GM10266 (cell line): ENCODE measurements at regions not wholly inside any gene's neighbourhood (a gene's known extent, or its start where the extent isn't known, plus 50 kb on each side); places are given as distances from the start of the nearest gene placed in this dataset.
"Not testable (repeated sequence)": the region's sequence is repeated elsewhere in the genome, so short reads cannot be mapped to it uniquely, and the experiment has no call there.

Experiments used
- DNase-seq: peaks from one replicate; pipeline ENCODE4 v3.0.0; 2012; ENCODE audit errors: extremely low spot score
- TF ChIP-seq, protein P1 (sequence below): IDR thresholded peaks from 2 replicates; pipeline ENCODE4 v1.5.1; 2012; ENCODE audit warnings: mild to moderate bottlenecking, low read depth; ENCODE audit not compliant: control insufficient read depth, insufficient read depth; ENCODE audit errors: missing control alignments

- no peak for DNase-seq
These were observed 213.9 kb upstream of the FBXL7 start for GRCh38 chr5:15285901-15286583.

GRCh38 chr5:15284706-15285105, 215.3 kb upstream of the FBXL7 start:
- TF ChIP-seq, protein P1, sequence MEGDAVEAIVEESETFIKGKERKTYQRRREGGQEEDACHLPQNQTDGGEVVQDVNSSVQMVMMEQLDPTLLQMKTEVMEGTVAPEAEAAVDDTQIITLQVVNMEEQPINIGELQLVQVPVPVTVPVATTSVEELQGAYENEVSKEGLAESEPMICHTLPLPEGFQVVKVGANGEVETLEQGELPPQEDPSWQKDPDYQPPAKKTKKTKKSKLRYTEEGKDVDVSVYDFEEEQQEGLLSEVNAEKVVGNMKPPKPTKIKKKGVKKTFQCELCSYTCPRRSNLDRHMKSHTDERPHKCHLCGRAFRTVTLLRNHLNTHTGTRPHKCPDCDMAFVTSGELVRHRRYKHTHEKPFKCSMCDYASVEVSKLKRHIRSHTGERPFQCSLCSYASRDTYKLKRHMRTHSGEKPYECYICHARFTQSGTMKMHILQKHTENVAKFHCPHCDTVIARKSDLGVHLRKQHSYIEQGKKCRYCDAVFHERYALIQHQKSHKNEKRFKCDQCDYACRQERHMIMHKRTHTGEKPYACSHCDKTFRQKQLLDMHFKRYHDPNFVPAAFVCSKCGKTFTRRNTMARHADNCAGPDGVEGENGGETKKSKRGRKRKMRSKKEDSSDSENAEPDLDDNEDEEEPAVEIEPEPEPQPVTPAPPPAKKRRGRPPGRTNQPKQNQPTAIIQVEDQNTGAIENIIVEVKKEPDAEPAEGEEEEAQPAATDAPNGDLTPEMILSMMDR = no peak
- no peak for DNase-seq

More at GRCh38 chr5:15285901-15286583, 213.9 kb upstream of the FBXL7 start:
- TF ChIP-seq, protein P1 = no peak

- TF ChIP-seq, protein P1 = no peak
- no peak for DNase-seq
These were observed 216.9 kb upstream of the FBXL7 start for GRCh38 chr5:15283076-15283475.

DNA sequence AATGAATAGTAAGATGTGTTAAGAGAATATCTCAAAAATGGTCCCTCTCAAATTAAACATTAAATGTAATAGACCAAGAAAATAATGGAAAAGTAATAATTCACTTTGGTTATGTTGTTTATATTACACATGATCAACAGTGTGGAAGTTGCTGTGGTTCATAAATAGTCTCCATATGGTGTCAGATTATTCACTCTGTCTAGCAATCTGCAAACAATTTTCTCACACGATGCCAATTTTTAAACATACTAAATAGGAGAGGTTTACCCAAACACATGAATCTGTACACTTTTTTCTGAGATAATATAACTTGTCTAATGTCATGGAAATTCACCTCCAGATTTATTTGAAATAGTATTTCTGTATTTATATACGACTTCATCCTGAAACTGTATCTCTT, 217.4 kb upstream of the FBXL7 start:
- TF ChIP-seq, protein P1 = no peak

GRCh38 chr5:15271596-15271995, 228.4 kb upstream of the FBXL7 start:
- DNase-seq = not testable (repeated sequence)

More for the DNA sequence above, 217.4 kb upstream of the FBXL7 start:
- no peak for DNase-seq

- TF ChIP-seq, protein P1 = no peak
These were observed 232.0 kb upstream of the FBXL7 start for GRCh38 chr5:15267966-15268365.

GRCh38 chr5:15266841-15267240, 233.1 kb upstream of the FBXL7 start:
- DNase-seq = no peak
- TF ChIP-seq, protein P1 = no peak

More at GRCh38 chr5:15267966-15268365, 232.0 kb upstream of the FBXL7 start:
- DNase-seq = no peak
